HEK293T (cell line): ENCODE measurements at regions not wholly inside any gene's neighbourhood (a gene's known extent, or its start where the extent isn't known, plus 50 kb on each side); places are given as distances from the start of the nearest gene placed in this dataset.

Source experiments
- ARNT ChIP-seq: fragments of 450-650 bp; IDR thresholded peaks from 2 replicates; pipeline ENCODE4 v1.6.1; 2017; ENCODE audit warnings: mild to moderate bottlenecking
- FOXM1 ChIP-seq: fragments of 450-650 bp; IDR thresholded peaks from 2 replicates; pipeline ENCODE4 v1.6.1; 2017; ENCODE audit warnings: mild to moderate bottlenecking, borderline replicate concordance
- PKNOX1 ChIP-seq: fragments of 450-650 bp; IDR thresholded peaks from 2 replicates; pipeline ENCODE4 v1.6.1; 2016
- SP1 ChIP-seq: fragments of 450-650 bp; IDR thresholded peaks from 2 replicates; pipeline ENCODE4 v1.6.1; 2017
- SUZ12 ChIP-seq: fragments of 450-650 bp; IDR thresholded peaks from 2 replicates; pipeline ENCODE4 v1.6.1; 2016; ENCODE audit warnings: mild to moderate bottlenecking
- ZNF384 ChIP-seq: fragments of 450-650 bp; IDR thresholded peaks from 2 replicates; pipeline ENCODE4 v1.6.1; 2016

- TF ChIP-seq SUZ12, result no peak
- no peak for TF ChIP-seq ZNF384
- no peak for TF ChIP-seq SP1
- TF ChIP-seq FOXM1, result no peak
- TF ChIP-seq PKNOX1, result no peak
- TF ChIP-seq ARNT, result no peak
Measured at GRCh38 chr16:86685076-86685475, 106.7 kb downstream of the FOXL1 start.
